DND-41 (cell line): ENCODE measurements at regions not wholly inside any gene's neighbourhood (a gene's known extent, or its start where the extent isn't known, plus 50 kb on each side); places are given as distances from the start of the nearest gene placed in this dataset.

Source experiments
- CTCF ChIP-seq: IDR thresholded peaks from 2 replicates; pipeline ENCODE4 v1.5.1; 2012; ENCODE audit warnings: borderline replicate concordance, low read length, moderate library complexity, mild to moderate bottlenecking; ENCODE audit not compliant: poor library complexity, severe bottlenecking; ENCODE audit errors: extremely low read depth
- EZH2 ChIP-seq: IDR thresholded peaks from 3 replicates; pipeline ENCODE4 v1.6.1; 2012; ENCODE audit warnings: borderline replicate concordance, low read depth, mild to moderate bottlenecking, moderate library complexity, low read length, inconsistent platforms; ENCODE audit not compliant: severe bottlenecking

- TF ChIP-seq CTCF: no peak
- no peak for TF ChIP-seq EZH2
Measured at GRCh38 chr11:106447631-106448191, 370.2 kb downstream of the AASDHPPT start.
